CD4-positive, alpha-beta memory T cell (primary cell): ENCODE measurements at regions not wholly inside any gene's neighbourhood (a gene's known extent, or its start where the extent isn't known, plus 50 kb on each side); places are given as distances from the start of the nearest gene placed in this dataset.

Experiments
- CTCF ChIA-PET: fragments of 350-600 bp; sonication (Branson Sonifier 250); formaldehyde crosslinking; loops from one replicate; lab custom pipeline; 2021; ENCODE audit warnings: inconsistent platforms; ENCODE audit not compliant: partially characterized antibody; lab: Charles Lee
- POLR2A ChIA-PET: fragments of 350-600 bp; sonication (Branson Sonifier 250); formaldehyde crosslinking; loops from one replicate; lab custom pipeline; 2021; ENCODE audit not compliant: partially characterized antibody; lab: Charles Lee
- DNase-seq, 5 donors: peaks; one replicate each; pipeline versions ENCODE4 v3.0.0 to v3.0.0-alpha.2; 2020 to 2022; ENCODE audit warnings: mixed read lengths in 1 of 5
- H3K27ac ChIP-seq: one replicate; pipeline ENCODE4 v1.7.0; 2013; ENCODE audit warnings: low read depth, low read length
- H3K27me3 ChIP-seq: 2 replicates; pipeline ENCODE4 v1.7.0; 2013; ENCODE audit warnings: mild to moderate bottlenecking, low read length, moderate library complexity; ENCODE audit not compliant: insufficient read depth
- H3K36me3 ChIP-seq: 2 replicates; pipeline ENCODE4 v1.7.0; 2013; ENCODE audit warnings: mild to moderate bottlenecking, low read length, moderate library complexity; ENCODE audit not compliant: insufficient read depth
- H3K4me1 ChIP-seq: 2 replicates; pipeline ENCODE4 v1.7.0; 2013; ENCODE audit warnings: mild to moderate bottlenecking, low read length, moderate library complexity; ENCODE audit not compliant: insufficient read depth
- H3K4me3 ChIP-seq, 2 donors: one replicate each; pipeline ENCODE4 v1.7.0; 2013; ENCODE audit warnings: low read length in 2 of 2, mild to moderate bottlenecking in 1 of 2
- H3K9me3 ChIP-seq, 2 donors: one replicate each; pipeline ENCODE4 v1.7.0; 2013; ENCODE audit warnings: low read length in 2 of 2, control low read depth in 1 of 2; ENCODE audit not compliant: control insufficient read depth in 1 of 2
- H3K27ac Mint-ChIP-seq, 7 donors: one replicate each; pipeline ENCODE4 v1.8.0; 2020 to 2021; ENCODE audit warnings: mixed read lengths in 7 of 7, mild to moderate bottlenecking in 6 of 7, inconsistent platforms in 3 of 7, moderate library complexity in 3 of 7
- H3K27me3 Mint-ChIP-seq, 2 donors: one replicate each; pipeline ENCODE4 v1.8.0; 2020 to 2021; ENCODE audit warnings: mixed read lengths in 2 of 2
- H3K36me3 Mint-ChIP-seq, 2 donors: one replicate each; pipeline ENCODE4 v1.8.0; 2020 to 2021; ENCODE audit warnings: mixed read lengths in 2 of 2, inconsistent platforms in 1 of 2, mild to moderate bottlenecking in 1 of 2
- H3K4me1 Mint-ChIP-seq, 4 donors: one replicate each; pipeline ENCODE4 v1.8.0; 2020 to 2021; ENCODE audit warnings: mixed read lengths in 4 of 4, mild to moderate bottlenecking in 1 of 4
- H3K4me3 Mint-ChIP-seq, 8 donors: one replicate each; pipeline ENCODE4 v1.8.0; 2020 to 2021; ENCODE audit warnings: mixed read lengths in 8 of 8, mild to moderate bottlenecking in 7 of 8, moderate library complexity in 6 of 8, inconsistent platforms in 3 of 8
- H3K9me3 Mint-ChIP-seq, 8 donors: one replicate each; pipeline ENCODE4 v1.8.0; 2020 to 2021; ENCODE audit warnings: mixed read lengths in 8 of 8, mild to moderate bottlenecking in 5 of 8, inconsistent platforms in 3 of 8, moderate library complexity in 1 of 8
- intact Hi-C: fragments of 100-400 bp; cut with micrococcal nuclease; formaldehyde crosslinking; loops from one replicate; pipeline ENCODE4 v1.15.1; 2023

DNA sequence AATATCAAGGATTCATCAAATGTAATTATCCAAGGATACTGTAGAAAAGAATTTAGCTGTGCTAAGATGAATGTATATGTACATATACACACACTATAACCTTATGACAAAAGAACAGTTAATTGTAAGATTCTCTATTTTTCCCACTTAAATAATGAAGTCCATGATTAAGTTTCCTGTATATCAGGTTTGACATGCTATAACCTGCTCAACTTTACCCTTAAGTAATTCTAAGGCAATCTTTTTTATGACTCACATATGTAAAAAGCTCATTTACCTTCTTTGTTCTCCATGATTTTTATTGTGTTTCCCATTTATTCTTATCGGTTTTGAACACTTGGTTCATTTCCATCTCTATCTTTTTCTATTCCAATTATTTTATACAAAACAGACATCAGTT is 1213.1 kb upstream of the SLC39A10 start:
- Histone ChIP-seq H3K9me3 (no peaks in the 10 kb centered on the region), H3K27ac (no peak overlapping the region), H3K27me3 (no peaks in the 10 kb centered on the region), H3K36me3 (no peaks in the 10 kb centered on the region), H3K4me3 (no peak overlapping the region), H3K4me1 (no peaks in the 10 kb centered on the region)
- Mint-ChIP-seq H3K4me1 (no peaks in the 10 kb centered on the region), H3K4me3 (no peak overlapping the region), H3K27ac (no peak overlapping the region), H3K36me3 (no peaks in the 10 kb centered on the region), H3K9me3 (peaks cover 0 to 19% (median 5%) of the 10 kb centered on the region in 8 donors), H3K27me3 (no peaks in the 10 kb centered on the region)
- no peak for DNase-seq
- ChIA-PET POLR2A (no interaction called here), CTCF (no interaction called here)
- intact Hi-C loops: no loop called here

DNA sequence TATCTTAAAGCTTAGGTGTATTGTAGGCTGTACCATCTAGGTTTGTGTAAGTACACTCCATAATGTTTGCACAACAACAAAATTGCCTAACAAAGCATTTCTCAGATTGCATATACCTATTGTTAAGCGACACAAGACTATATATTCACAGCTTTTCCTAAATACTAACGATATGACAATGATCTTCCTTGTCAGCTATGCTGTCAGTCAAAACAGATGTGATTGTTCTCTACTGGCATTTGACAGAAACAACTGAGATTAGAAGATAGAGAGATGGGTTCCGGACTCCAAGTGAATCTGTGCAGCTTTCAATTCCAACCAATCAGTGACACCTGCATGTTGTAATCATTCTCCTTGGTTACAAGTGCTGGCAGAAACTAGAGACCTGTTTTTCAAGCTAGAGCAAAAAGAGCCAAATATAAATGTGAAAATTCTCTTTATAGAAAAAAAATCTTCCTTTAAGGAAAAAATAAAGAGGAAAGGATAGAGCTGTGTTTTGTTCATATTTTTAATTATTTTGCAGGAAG is 1232.3 kb upstream of the SLC39A10 start:
- DNase-seq: no peak
- H3K36me3 ChIP-seq: no peaks in the 10 kb centered on the region
- no peak overlapping the region for H3K4me3 ChIP-seq
- no peaks in the 10 kb centered on the region for H3K27me3 Mint-ChIP-seq
- H3K4me1 Mint-ChIP-seq: no peaks in the 10 kb centered on the region
- no peaks in the 10 kb centered on the region for H3K27me3 ChIP-seq
- H3K9me3 ChIP-seq: no peaks in the 10 kb centered on the region
- intact Hi-C loops: no loop called here
- H3K27ac ChIP-seq: no peak overlapping the region
- H3K4me1 ChIP-seq: no peaks in the 10 kb centered on the region
- POLR2A ChIA-PET: no interaction called here
- no peaks in the 10 kb centered on the region for H3K9me3 Mint-ChIP-seq
- H3K27ac Mint-ChIP-seq: no peak overlapping the region
- no peak overlapping the region for H3K4me3 Mint-ChIP-seq
- no peaks in the 10 kb centered on the region for H3K36me3 Mint-ChIP-seq
- CTCF ChIA-PET: no interaction called here

DNA sequence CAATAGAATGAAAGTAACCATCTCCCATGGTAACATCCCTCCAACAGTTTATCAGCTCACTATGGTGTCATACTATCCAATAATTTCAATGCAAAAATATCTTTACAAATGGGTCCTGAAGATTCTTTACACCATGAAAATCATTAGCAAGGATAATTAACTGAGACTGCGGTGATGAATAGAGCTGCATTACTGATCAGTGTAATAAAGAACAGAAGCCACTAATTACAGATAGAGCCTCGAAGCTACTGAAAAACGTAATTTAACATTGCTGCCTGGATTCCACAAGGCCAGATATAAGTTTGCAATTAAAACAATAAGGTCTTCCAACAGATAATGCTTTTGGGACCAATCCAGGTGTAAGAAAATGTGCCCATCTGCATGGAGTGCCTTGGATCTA is 1245.8 kb upstream of the SLC39A10 start:
- POLR2A ChIA-PET: no interaction called here
- intact Hi-C loops: no loop called here

GRCh38 chr2:194395818-194396217 is 1261.2 kb upstream of the SLC39A10 start:
- no peak for DNase-seq
- Histone ChIP-seq H3K36me3 (no peaks in the 10 kb centered on the region), H3K9me3 (no peaks in the 10 kb centered on the region), H3K4me3 (no peak overlapping the region), H3K27ac (no peak overlapping the region), H3K4me1 (no peaks in the 10 kb centered on the region), H3K27me3 (no peaks in the 10 kb centered on the region)
- H3K27ac Mint-ChIP-seq: no peak overlapping the region
- no peaks in the 10 kb centered on the region for H3K27me3 Mint-ChIP-seq
- H3K36me3 Mint-ChIP-seq: no peaks in the 10 kb centered on the region
- H3K4me1 Mint-ChIP-seq: no peaks in the 10 kb centered on the region
- ChIA-PET CTCF (no interaction called here), POLR2A (no interaction called here)
- H3K4me3 Mint-ChIP-seq: no peak overlapping the region
- peaks cover 0 to 8% (median 0%) of the 10 kb centered on the region in 8 donors for H3K9me3 Mint-ChIP-seq
- intact Hi-C loops: no loop called here

More for the DNA sequence above, 1245.8 kb upstream of the SLC39A10 start:
- no peak overlapping the region for H3K4me3 ChIP-seq
- H3K27ac Mint-ChIP-seq: no peak overlapping the region
- H3K27me3 ChIP-seq: no peaks in the 10 kb centered on the region
- no peak overlapping the region for H3K27ac ChIP-seq
- CTCF ChIA-PET: no interaction called here
- H3K36me3 ChIP-seq: no peaks in the 10 kb centered on the region
- no peaks in the 10 kb centered on the region for H3K36me3 Mint-ChIP-seq
- H3K9me3 Mint-ChIP-seq: no peaks in the 10 kb centered on the region
- no peak for DNase-seq
- no peaks in the 10 kb centered on the region for H3K9me3 ChIP-seq
- no peak overlapping the region for H3K4me3 Mint-ChIP-seq
- no peaks in the 10 kb centered on the region for H3K4me1 Mint-ChIP-seq
- no peaks in the 10 kb centered on the region for H3K27me3 Mint-ChIP-seq
- H3K4me1 ChIP-seq: no peaks in the 10 kb centered on the region

GRCh38 chr2:194385376-194385775 is 1271.7 kb upstream of the SLC39A10 start:
- CTCF ChIA-PET: no interaction called here
- POLR2A ChIA-PET: no interaction called here

GRCh38 chr2:194383401-194383800 is 1273.6 kb upstream of the SLC39A10 start:
- no peaks in the 10 kb centered on the region for H3K27me3 Mint-ChIP-seq
- H3K27ac ChIP-seq: no peak overlapping the region
- H3K4me3 Mint-ChIP-seq: no peak overlapping the region
- H3K27me3 ChIP-seq: no peaks in the 10 kb centered on the region
- peaks cover 0 to 2% (median 0%) of the 10 kb centered on the region in 8 donors for H3K9me3 Mint-ChIP-seq
- no peaks in the 10 kb centered on the region for H3K36me3 ChIP-seq
- H3K4me1 ChIP-seq: no peaks in the 10 kb centered on the region
- H3K9me3 ChIP-seq: no peaks in the 10 kb centered on the region
- H3K36me3 Mint-ChIP-seq: no peaks in the 10 kb centered on the region
- DNase-seq: no peak
- ChIA-PET POLR2A (no interaction called here), CTCF (no interaction called here)
- no peaks in the 10 kb centered on the region for H3K4me1 Mint-ChIP-seq
- intact Hi-C loops: no loop called here
- no peak overlapping the region for H3K27ac Mint-ChIP-seq
- no peak overlapping the region for H3K4me3 ChIP-seq

More at GRCh38 chr2:194385376-194385775, 1271.7 kb upstream of the SLC39A10 start:
- H3K4me3 ChIP-seq: no peak overlapping the region
- no peaks in the 10 kb centered on the region for H3K4me1 Mint-ChIP-seq
- no peaks in the 10 kb centered on the region for H3K4me1 ChIP-seq
- no peak overlapping the region for H3K4me3 Mint-ChIP-seq
- H3K27ac ChIP-seq: no peak overlapping the region
- no peaks in the 10 kb centered on the region for H3K36me3 ChIP-seq
- intact Hi-C loops: no loop called here
- H3K9me3 ChIP-seq: no peaks in the 10 kb centered on the region
- no peaks in the 10 kb centered on the region for H3K27me3 ChIP-seq
- no peak for DNase-seq
- H3K9me3 Mint-ChIP-seq: no peaks in the 10 kb centered on the region
- no peaks in the 10 kb centered on the region for H3K27me3 Mint-ChIP-seq
- H3K27ac Mint-ChIP-seq: no peak overlapping the region
- H3K36me3 Mint-ChIP-seq: no peaks in the 10 kb centered on the region

GRCh38 chr2:194382221-194382620 is 1274.8 kb upstream of the SLC39A10 start:
- no peaks in the 10 kb centered on the region for H3K36me3 Mint-ChIP-seq
- H3K4me1 ChIP-seq: no peaks in the 10 kb centered on the region
- CTCF ChIA-PET: no interaction called here
- no peak overlapping the region for H3K27ac Mint-ChIP-seq
- H3K4me3 ChIP-seq: no peak overlapping the region
- H3K27me3 ChIP-seq: no peaks in the 10 kb centered on the region
- H3K9me3 Mint-ChIP-seq: peaks cover 0 to 2% (median 0%) of the 10 kb centered on the region in 8 donors
- POLR2A ChIA-PET: no interaction called here
- H3K9me3 ChIP-seq: no peaks in the 10 kb centered on the region
- no peaks in the 10 kb centered on the region for H3K36me3 ChIP-seq
- intact Hi-C loops: no loop called here
- no peak for DNase-seq
- H3K4me1 Mint-ChIP-seq: no peaks in the 10 kb centered on the region
- H3K27ac ChIP-seq: no peak overlapping the region
- no peaks in the 10 kb centered on the region for H3K27me3 Mint-ChIP-seq
- no peak overlapping the region for H3K4me3 Mint-ChIP-seq

DNA sequence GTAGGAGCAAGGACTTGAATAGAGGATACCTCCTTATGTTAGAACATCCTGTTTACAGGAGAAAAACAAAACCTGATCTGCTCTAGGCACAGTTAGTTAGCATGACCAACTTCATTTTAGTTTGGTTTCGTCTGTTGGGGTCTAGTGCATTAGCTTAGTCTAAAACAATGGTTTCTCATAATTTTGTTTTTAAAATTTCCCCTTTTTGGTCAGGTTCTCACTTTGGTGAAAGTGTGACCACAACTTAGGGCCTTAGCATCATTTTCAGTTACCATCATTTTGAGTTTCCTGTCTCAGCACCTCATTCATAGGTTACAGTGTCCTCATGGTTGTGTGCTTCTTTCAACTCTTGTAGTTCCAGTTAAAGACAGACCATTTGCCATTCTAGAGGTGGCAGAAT is 1277.0 kb upstream of the SLC39A10 start:
- CTCF ChIA-PET: no interaction called here
- H3K9me3 Mint-ChIP-seq: peaks cover 0 to 2% (median 0%) of the 10 kb centered on the region in 8 donors
- Histone ChIP-seq H3K27ac (no peak overlapping the region), H3K27me3 (no peaks in the 10 kb centered on the region), H3K4me3 (no peak overlapping the region), H3K9me3 (no peaks in the 10 kb centered on the region), H3K4me1 (no peaks in the 10 kb centered on the region), H3K36me3 (no peaks in the 10 kb centered on the region)
- H3K4me3 Mint-ChIP-seq: no peak overlapping the region
- intact Hi-C loops: no loop called here
- no peak overlapping the region for H3K27ac Mint-ChIP-seq
- no peaks in the 10 kb centered on the region for H3K4me1 Mint-ChIP-seq
- no peak for DNase-seq
- H3K36me3 Mint-ChIP-seq: no peaks in the 10 kb centered on the region
- POLR2A ChIA-PET: no interaction called here
- H3K27me3 Mint-ChIP-seq: no peaks in the 10 kb centered on the region
